Peyer's patch (tissue), 4 donors: ENCODE measurements at regions not wholly inside any gene's neighbourhood (a gene's known extent, or its start where the extent isn't known, plus 50 kb on each side); places are given as distances from the start of the nearest gene placed in this dataset.

Experiments
- POLR2A ChIP-seq, 2 donors: fragments of 450-650 bp; IDR thresholded peaks; one replicate each; pipeline ENCODE4 v1.5.1; 2017; ENCODE audit warnings: antibody characterized with exemption in 2 of 2, mild to moderate bottlenecking in 2 of 2, moderate library complexity in 2 of 2
- TF ChIP-seq, protein P1 (sequence below), 6 experiments: fragments of 450-650 bp in 4 of 6; fragments of 200-600 bp in 2 of 6; sonication (generic) in 1 of 6; IDR thresholded peaks; one replicate each; pipeline ENCODE4 v1.5.1; 2017 to 2019; ENCODE audit warnings: antibody characterized with exemption in 6 of 6, mild to moderate bottlenecking in 3 of 6, moderate library complexity in 1 of 6

DNA sequence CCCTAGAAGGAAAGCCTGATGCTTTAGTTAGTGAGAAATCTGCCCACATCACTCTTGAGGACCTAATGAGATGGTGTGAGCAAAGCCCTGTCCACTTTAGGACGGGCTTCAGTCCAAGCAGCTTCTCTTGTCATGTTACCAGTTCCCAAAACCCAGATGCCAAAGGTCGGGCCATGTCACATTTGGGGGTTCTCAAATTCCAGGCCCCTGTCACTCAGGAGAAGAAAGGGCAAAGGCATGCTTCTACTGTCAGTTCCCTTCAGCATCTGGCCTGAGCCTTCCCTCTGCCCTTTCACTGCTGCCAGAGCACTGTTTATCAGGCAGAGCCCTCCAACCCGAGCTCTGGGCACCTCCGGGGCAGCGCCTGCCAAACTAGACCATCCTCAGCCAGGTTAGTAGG, 556.0 kb downstream of the BNC2 start:
- TF ChIP-seq, protein P1, sequence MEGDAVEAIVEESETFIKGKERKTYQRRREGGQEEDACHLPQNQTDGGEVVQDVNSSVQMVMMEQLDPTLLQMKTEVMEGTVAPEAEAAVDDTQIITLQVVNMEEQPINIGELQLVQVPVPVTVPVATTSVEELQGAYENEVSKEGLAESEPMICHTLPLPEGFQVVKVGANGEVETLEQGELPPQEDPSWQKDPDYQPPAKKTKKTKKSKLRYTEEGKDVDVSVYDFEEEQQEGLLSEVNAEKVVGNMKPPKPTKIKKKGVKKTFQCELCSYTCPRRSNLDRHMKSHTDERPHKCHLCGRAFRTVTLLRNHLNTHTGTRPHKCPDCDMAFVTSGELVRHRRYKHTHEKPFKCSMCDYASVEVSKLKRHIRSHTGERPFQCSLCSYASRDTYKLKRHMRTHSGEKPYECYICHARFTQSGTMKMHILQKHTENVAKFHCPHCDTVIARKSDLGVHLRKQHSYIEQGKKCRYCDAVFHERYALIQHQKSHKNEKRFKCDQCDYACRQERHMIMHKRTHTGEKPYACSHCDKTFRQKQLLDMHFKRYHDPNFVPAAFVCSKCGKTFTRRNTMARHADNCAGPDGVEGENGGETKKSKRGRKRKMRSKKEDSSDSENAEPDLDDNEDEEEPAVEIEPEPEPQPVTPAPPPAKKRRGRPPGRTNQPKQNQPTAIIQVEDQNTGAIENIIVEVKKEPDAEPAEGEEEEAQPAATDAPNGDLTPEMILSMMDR (IDR thresholded peaks at IDR 0.05): no peak
- no peak for TF ChIP-seq POLR2A (IDR thresholded peaks at IDR 0.05)
